IMR-90 (cell line): ENCODE measurements at regions not wholly inside any gene's neighbourhood (a gene's known extent, or its start where the extent isn't known, plus 50 kb on each side); places are given as distances from the start of the nearest gene placed in this dataset.

Experiments used
- POLR2A ChIP-seq: IDR thresholded peaks from 2 replicates; pipeline ENCODE4 v1.6.1; 2012; ENCODE audit warnings: mild to moderate bottlenecking, low read depth, low read length
- SMC3 ChIP-seq: fragments of 150-350 bp; IDR thresholded peaks from 2 replicates; pipeline ENCODE4 v1.6.1; 2016; ENCODE audit warnings: low read depth, mild to moderate bottlenecking, antibody characterized with exemption, low read length, moderate library complexity
- TF ChIP-seq, protein P1 (sequence below): conservative IDR thresholded peaks from 2 replicates; pipeline ENCODE4 v1.5.1; 2012; ENCODE audit warnings: mild to moderate bottlenecking, low read depth, low read length, improper control_type of control experiment

DNA sequence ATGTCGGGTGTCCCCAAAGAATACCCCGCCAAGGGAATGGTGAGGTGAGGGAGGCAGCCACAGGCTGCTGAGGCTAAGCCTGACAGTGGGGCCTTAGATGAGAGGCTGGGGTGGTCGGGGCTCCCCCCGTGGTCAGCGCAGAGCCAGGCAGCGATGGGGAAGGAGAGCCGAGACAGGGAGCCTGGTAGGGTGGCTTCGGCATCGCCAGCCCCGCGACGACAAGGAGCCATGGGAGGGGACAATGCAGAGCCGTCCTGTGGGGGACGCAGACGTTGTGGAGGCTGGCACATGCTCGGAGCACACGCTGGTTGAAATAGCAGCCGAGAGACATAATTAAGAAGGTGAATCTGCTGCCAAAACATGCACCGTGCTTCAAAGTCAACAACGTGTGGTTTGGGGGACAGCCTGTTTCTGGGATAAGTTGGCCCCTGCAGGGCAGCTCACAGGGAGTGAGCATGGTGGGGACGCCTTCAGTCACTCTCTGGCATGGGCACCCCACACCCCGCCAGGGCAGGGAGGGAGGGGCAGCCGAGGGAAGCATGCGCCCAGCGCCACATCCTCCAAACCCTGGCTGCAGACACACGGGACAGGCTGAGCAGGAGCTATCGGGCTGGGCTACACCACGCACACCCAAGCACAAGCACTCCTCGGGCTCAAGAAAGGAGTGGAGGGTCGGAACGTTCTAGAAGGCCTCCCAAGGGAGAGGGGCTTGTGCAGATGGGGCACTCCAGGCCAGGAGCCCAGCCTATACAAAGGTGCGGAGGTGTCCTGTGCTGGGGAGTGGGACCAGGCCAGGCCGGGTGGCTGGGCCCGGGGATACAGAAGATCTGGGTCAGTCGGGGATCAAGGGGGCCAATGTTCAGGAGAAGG lies 66.6 kb upstream of the C14orf180 start:
- TF ChIP-seq SMC3 (no peak), POLR2A (no peak)
- TF ChIP-seq, protein P1, sequence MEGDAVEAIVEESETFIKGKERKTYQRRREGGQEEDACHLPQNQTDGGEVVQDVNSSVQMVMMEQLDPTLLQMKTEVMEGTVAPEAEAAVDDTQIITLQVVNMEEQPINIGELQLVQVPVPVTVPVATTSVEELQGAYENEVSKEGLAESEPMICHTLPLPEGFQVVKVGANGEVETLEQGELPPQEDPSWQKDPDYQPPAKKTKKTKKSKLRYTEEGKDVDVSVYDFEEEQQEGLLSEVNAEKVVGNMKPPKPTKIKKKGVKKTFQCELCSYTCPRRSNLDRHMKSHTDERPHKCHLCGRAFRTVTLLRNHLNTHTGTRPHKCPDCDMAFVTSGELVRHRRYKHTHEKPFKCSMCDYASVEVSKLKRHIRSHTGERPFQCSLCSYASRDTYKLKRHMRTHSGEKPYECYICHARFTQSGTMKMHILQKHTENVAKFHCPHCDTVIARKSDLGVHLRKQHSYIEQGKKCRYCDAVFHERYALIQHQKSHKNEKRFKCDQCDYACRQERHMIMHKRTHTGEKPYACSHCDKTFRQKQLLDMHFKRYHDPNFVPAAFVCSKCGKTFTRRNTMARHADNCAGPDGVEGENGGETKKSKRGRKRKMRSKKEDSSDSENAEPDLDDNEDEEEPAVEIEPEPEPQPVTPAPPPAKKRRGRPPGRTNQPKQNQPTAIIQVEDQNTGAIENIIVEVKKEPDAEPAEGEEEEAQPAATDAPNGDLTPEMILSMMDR, result no peak
